HEK293 (cell line): ENCODE measurements at regions not wholly inside any gene's neighbourhood (a gene's known extent, or its start where the extent isn't known, plus 50 kb on each side); places are given as distances from the start of the nearest gene placed in this dataset.

Source experiments
- CTCF ChIA-PET: fragments of 350-600 bp; formaldehyde crosslinking; extraction: SDS; loops from one replicate; lab custom pipeline; 2021; ENCODE audit warnings: antibody characterized with exemption; lab: Yijun Ruan, JAX
- POLR2A ChIA-PET: fragments of 300-600 bp; formaldehyde crosslinking; extraction: SDS; loops from one replicate; lab custom pipeline; 2020; ENCODE audit warnings: antibody characterized with exemption, inconsistent platforms; lab: Yijun Ruan, JAX
- H3K27ac ChIP-seq: fragments of 200-500 bp; sonication (Bioruptor generic); 2 replicates; pipeline ENCODE4 v1.5.1; 2014; ENCODE audit warnings: low read depth, low read length, control low read depth, inconsistent platforms; ENCODE audit errors: extremely low read depth
- H3K36me3 ChIP-seq, 2 experiments: fragments of 200-500 bp in 1 of 2; sonication (Bioruptor generic) in 1 of 2; 1 replicate in 1 of 2; 2 replicates in 1 of 2; pipeline ENCODE4 v1.5.1; 2014 to 2017; ENCODE audit warnings: inconsistent platforms in 2 of 2, low read length in 2 of 2; ENCODE audit not compliant: control insufficient read depth in 2 of 2, insufficient read depth in 1 of 2
- H3K4me1 ChIP-seq: fragments of 200-500 bp; sonication (Bioruptor generic); 2 replicates; pipeline ENCODE4 v1.5.1; 2014; ENCODE audit warnings: mild to moderate bottlenecking, low read length, inconsistent platforms; ENCODE audit not compliant: control insufficient read depth, insufficient read depth
- H3K4me3 ChIP-seq: 2 replicates; pipeline ENCODE4 v1.5.1; 2011; ENCODE audit warnings: low read depth, mild to moderate bottlenecking, control low read depth, low read length, moderate library complexity
- H3K9me3 ChIP-seq: fragments of 200-500 bp; sonication (Bioruptor generic); 2 replicates; pipeline ENCODE4 v1.5.1; 2014; ENCODE audit warnings: low read depth, low read length, inconsistent platforms; ENCODE audit not compliant: control insufficient read depth, insufficient read depth
- FEZF1 ChIP-seq: fragments of 450-650 bp; formaldehyde crosslinking; IDR thresholded peaks from 2 replicates; pipeline ENCODE4 v1.5.1; 2016; ENCODE audit warnings: missing biosample characterization, missing genetic modification characterization
- IKZF3 ChIP-seq: fragments of 450-650 bp; IDR thresholded peaks from 2 replicates; pipeline ENCODE4 v1.5.0; 2018; ENCODE audit warnings: missing biosample characterization, mild to moderate bottlenecking, missing genetic modification characterization, moderate library complexity
- KLF1 ChIP-seq: fragments of 450-650 bp; formaldehyde crosslinking; IDR thresholded peaks from 2 replicates; pipeline ENCODE4 v1.5.1; 2016; ENCODE audit warnings: missing biosample characterization, missing genetic modification characterization
- SCRT1 ChIP-seq: fragments of 450-650 bp; formaldehyde crosslinking; IDR thresholded peaks from 2 replicates; pipeline ENCODE4 v1.5.1; 2016; ENCODE audit warnings: missing biosample characterization, missing genetic modification characterization, borderline replicate concordance
- SP3 ChIP-seq: fragments of 450-650 bp; formaldehyde crosslinking; IDR thresholded peaks from 2 replicates; pipeline ENCODE4 v1.5.1; 2016; ENCODE audit warnings: missing biosample characterization, missing genetic modification characterization
- ZFP37 ChIP-seq: fragments of 450-650 bp; formaldehyde crosslinking; IDR thresholded peaks from 2 replicates; pipeline ENCODE4 v1.5.1; 2016; ENCODE audit warnings: missing biosample characterization, missing genetic modification characterization
- ZNF157 ChIP-seq: fragments of 450-650 bp; formaldehyde crosslinking; IDR thresholded peaks from 2 replicates; pipeline ENCODE4 v1.5.1; 2016; ENCODE audit warnings: missing biosample characterization, missing genetic modification characterization
- ZNF174 ChIP-seq: fragments of 450-650 bp; formaldehyde crosslinking; IDR thresholded peaks from 2 replicates; pipeline ENCODE4 v1.5.0; 2017; ENCODE audit warnings: missing biosample characterization, mild to moderate bottlenecking, missing genetic modification characterization
- ZNF223 ChIP-seq: fragments of 450-650 bp; formaldehyde crosslinking; IDR thresholded peaks from 2 replicates; pipeline ENCODE4 v1.5.1; 2016; ENCODE audit warnings: missing biosample characterization, missing genetic modification characterization
- ZNF24 ChIP-seq: fragments of 450-650 bp; formaldehyde crosslinking; IDR thresholded peaks from 2 replicates; pipeline ENCODE4 v1.5.1; 2016; ENCODE audit warnings: missing biosample characterization, missing genetic modification characterization
- ZNF324 ChIP-seq: fragments of 450-650 bp; formaldehyde crosslinking; IDR thresholded peaks from 2 replicates; pipeline ENCODE4 v1.5.1; 2016; ENCODE audit warnings: missing biosample characterization, missing genetic modification characterization
- ZNF350 ChIP-seq: fragments of 450-650 bp; formaldehyde crosslinking; IDR thresholded peaks from 2 replicates; pipeline ENCODE4 v1.5.0; 2017; ENCODE audit warnings: missing biosample characterization, mild to moderate bottlenecking, missing genetic modification characterization
- ZNF391 ChIP-seq: fragments of 450-650 bp; formaldehyde crosslinking; IDR thresholded peaks from 2 replicates; pipeline ENCODE4 v1.5.1; 2016; ENCODE audit warnings: low read depth, missing biosample characterization, missing genetic modification characterization, borderline replicate concordance
- ZNF404 ChIP-seq: fragments of 450-650 bp; formaldehyde crosslinking; IDR thresholded peaks from 2 replicates; pipeline ENCODE4 v1.5.1; 2017; ENCODE audit warnings: missing biosample characterization, missing genetic modification characterization
- ZNF529 ChIP-seq: fragments of 450-650 bp; formaldehyde crosslinking; IDR thresholded peaks from 2 replicates; pipeline ENCODE4 v1.5.1; 2017; ENCODE audit warnings: missing genetic modification characterization, missing biosample characterization; ENCODE audit not compliant: insufficient replicate concordance
- ZNF530 ChIP-seq: fragments of 450-650 bp; formaldehyde crosslinking; IDR thresholded peaks from 2 replicates; pipeline ENCODE4 v1.5.1; 2016; ENCODE audit warnings: low read depth, missing biosample characterization, missing genetic modification characterization
- ZNF561 ChIP-seq: fragments of 450-650 bp; IDR thresholded peaks from 2 replicates; pipeline ENCODE4 v1.5.1; 2018; ENCODE audit warnings: missing biosample characterization, missing genetic modification characterization, borderline replicate concordance
- ZNF596 ChIP-seq: fragments of 450-650 bp; IDR thresholded peaks from 2 replicates; pipeline ENCODE4 v1.5.0; 2018; ENCODE audit warnings: missing biosample characterization, mild to moderate bottlenecking, missing genetic modification characterization, moderate library complexity
- ZNF624 ChIP-seq: fragments of 450-650 bp; formaldehyde crosslinking; IDR thresholded peaks from 2 replicates; pipeline ENCODE4 v1.5.1; 2017; ENCODE audit warnings: missing biosample characterization, missing genetic modification characterization
- ZNF747 ChIP-seq: fragments of 450-650 bp; formaldehyde crosslinking; IDR thresholded peaks from 2 replicates; pipeline ENCODE4 v1.5.1; 2016; ENCODE audit warnings: missing biosample characterization, missing genetic modification characterization
- ZNF768 ChIP-seq: fragments of 450-650 bp; formaldehyde crosslinking; IDR thresholded peaks from 2 replicates; pipeline ENCODE4 v1.5.1; 2018; ENCODE audit warnings: missing biosample characterization, mild to moderate bottlenecking, missing genetic modification characterization
- ZNF792 ChIP-seq: fragments of 450-650 bp; formaldehyde crosslinking; IDR thresholded peaks from 2 replicates; pipeline ENCODE4 v1.5.1; 2016; ENCODE audit warnings: missing biosample characterization, missing genetic modification characterization
- ZNF837 ChIP-seq: fragments of 450-650 bp; formaldehyde crosslinking; IDR thresholded peaks from 2 replicates; pipeline ENCODE4 v1.5.1; 2016; ENCODE audit warnings: missing biosample characterization, missing genetic modification characterization
- TF ChIP-seq, protein P1 (sequence below): fragments of 450-650 bp; formaldehyde crosslinking; IDR thresholded peaks from 2 replicates; pipeline ENCODE4 v1.5.1; 2017; ENCODE audit warnings: missing biosample characterization, missing genetic modification characterization
- TF ChIP-seq, protein P2 (sequence below): fragments of 450-650 bp; formaldehyde crosslinking; conservative IDR thresholded peaks from 2 replicates; pipeline ENCODE4 v1.5.1; 2016; ENCODE audit warnings: low read depth, missing biosample characterization, missing genetic modification characterization

DNA sequence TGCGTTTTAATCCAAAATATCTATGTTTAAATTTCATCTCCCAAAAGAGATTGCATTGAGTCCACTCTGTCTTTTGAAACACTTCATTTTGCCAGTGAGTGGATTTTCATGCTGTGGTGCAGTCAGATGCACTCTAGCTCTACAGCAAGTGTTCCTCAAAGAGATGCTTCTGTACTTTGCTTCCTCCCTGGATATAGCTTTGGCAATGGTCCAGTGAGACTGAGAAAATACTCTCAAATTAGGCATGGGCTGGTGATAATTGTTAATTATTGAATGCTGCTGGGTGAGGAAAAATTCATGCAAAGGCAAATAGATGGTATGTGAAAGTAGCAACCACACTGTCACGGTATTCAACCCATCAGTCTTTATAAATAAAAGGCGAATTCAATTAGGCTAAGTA, 396.9 kb downstream of the ADGRL2 start:
- Histone ChIP-seq H3K9me3 (no peaks in the 10 kb centered on the region), H3K4me3 (no peak overlapping the region), H3K36me3 (no peaks in the 10 kb centered on the region), H3K4me1 (peaks cover 3% of the 10 kb centered on the region; the same call in 1 of the 2 replicates), H3K27ac (no peak overlapping the region)
- ChIA-PET CTCF (no interaction called here), POLR2A (no interaction called here)
- TF ChIP-seq ZNF324 (tag by site-specific recombination) (no peak), KLF1 (tag by site-specific recombination) (no peak), ZNF561 (tag by site-specific recombination) (no peak), IKZF3 (tag by site-specific recombination) (no peak), ZNF223 (tag by site-specific recombination) (no peak), ZNF596 (no peak), SP3 (no peak), ZNF24 (tag by site-specific recombination) (no peak), ZNF404 (no peak), SCRT1 (tag by site-specific recombination) (no peak), ZNF350 (tag by site-specific recombination) (no peak), ZNF391 (no peak), ZNF174 (tag by site-specific recombination) (no peak), ZNF792 (tag by site-specific recombination) (no peak), ZNF747 (tag by site-specific recombination) (no peak), ZNF157 (tag by site-specific recombination) (no peak), ZNF768 (tag by site-specific recombination) (no peak)
- TF ChIP-seq, protein P1, sequence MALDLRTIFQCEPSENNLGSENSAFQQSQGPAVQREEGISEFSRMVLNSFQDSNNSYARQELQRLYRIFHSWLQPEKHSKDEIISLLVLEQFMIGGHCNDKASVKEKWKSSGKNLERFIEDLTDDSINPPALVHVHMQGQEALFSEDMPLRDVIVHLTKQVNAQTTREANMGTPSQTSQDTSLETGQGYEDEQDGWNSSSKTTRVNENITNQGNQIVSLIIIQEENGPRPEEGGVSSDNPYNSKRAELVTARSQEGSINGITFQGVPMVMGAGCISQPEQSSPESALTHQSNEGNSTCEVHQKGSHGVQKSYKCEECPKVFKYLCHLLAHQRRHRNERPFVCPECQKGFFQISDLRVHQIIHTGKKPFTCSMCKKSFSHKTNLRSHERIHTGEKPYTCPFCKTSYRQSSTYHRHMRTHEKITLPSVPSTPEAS: no peak

DNA sequence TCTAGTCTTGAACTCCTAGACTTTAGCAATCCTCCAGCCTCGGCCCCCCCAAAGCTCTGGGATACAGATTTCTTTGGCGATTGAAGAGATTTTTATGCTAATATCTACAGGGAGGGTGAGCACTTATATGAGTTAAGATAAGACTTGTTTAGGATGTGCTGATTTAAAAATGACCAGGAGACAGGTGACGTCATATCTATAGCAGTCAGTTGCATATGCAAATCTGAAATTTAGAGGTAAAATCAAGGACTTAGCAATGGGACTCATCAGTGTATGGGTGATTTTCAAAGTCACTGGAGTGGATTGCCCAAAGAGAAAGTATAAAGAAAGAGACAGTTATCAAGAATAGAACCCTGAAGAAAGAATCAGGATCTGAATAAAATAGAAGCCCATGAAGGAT, 394.5 kb downstream of the ADGRL2 start:
- TF ChIP-seq ZNF529 (tag by site-specific recombination): no peak
- TF ChIP-seq, protein P2, sequence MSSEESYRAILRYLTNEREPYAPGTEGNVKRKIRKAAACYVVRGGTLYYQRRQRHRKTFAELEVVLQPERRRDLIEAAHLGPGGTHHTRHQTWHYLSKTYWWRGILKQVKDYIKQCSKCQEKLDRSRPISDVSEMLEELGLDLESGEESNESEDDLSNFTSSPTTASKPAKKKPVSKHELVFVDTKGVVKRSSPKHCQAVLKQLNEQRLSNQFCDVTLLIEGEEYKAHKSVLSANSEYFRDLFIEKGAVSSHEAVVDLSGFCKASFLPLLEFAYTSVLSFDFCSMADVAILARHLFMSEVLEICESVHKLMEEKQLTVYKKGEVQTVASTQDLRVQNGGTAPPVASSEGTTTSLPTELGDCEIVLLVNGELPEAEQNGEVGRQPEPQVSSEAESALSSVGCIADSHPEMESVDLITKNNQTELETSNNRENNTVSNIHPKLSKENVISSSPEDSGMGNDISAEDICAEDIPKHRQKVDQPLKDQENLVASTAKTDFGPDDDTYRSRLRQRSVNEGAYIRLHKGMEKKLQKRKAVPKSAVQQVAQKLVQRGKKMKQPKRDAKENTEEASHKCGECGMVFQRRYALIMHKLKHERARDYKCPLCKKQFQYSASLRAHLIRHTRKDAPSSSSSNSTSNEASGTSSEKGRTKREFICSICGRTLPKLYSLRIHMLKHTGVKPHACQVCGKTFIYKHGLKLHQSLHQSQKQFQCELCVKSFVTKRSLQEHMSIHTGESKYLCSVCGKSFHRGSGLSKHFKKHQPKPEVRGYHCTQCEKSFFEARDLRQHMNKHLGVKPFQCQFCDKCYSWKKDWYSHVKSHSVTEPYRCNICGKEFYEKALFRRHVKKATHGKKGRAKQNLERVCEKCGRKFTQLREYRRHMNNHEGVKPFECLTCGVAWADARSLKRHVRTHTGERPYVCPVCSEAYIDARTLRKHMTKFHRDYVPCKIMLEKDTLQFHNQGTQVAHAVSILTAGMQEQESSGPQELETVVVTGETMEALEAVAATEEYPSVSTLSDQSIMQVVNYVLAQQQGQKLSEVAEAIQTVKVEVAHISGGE (tag by site-specific recombination): no peak
- no peak for TF ChIP-seq ZNF530 (tag by site-specific recombination)
- TF ChIP-seq ZNF837 (tag by site-specific recombination): no peak
- no peak for TF ChIP-seq ZFP37 (tag by site-specific recombination)
- TF ChIP-seq ZNF624 (tag by site-specific recombination): no peak
- no peak for TF ChIP-seq FEZF1 (tag by site-specific recombination)
- Histone ChIP-seq H3K36me3 (no peaks in the 10 kb centered on the region), H3K4me3 (no peak overlapping the region), H3K9me3 (no peaks in the 10 kb centered on the region), H3K27ac (no peak overlapping the region), H3K4me1 (peaks cover 3% of the 10 kb centered on the region; the same call in 1 of the 2 replicates)
- CTCF ChIA-PET: no interaction called here
- POLR2A ChIA-PET: no interaction called here
